HCT116 (cell line): ENCODE measurements at regions not wholly inside any gene's neighbourhood (a gene's known extent, or its start where the extent isn't known, plus 50 kb on each side); places are given as distances from the start of the nearest gene placed in this dataset.

Experiments
- ATAC-seq: fragments of 200-7000 bp; cut with Tn5 transposase; 2 replicates; pipeline ENCODE4 v1.9.1; 2020; ENCODE audit warnings: mild to moderate bottlenecking, moderate library complexity
- BruUV-seq: library from RNA; stranded (reverse); fragments of 400-500 nt; replicated peaks from 2 replicates; lab custom pipeline; 2021; lab: Mats Ljungman, UMichigan
- CTCF ChIA-PET: fragments of 300-600 bp; sonication (Branson Sonifier 250); formaldehyde crosslinking; loops from one replicate; lab custom pipeline; 2021; ENCODE audit warnings: antibody characterized with exemption; lab: Charles Lee
- POLR2A ChIA-PET: fragments of 300-600, 350-600 bp; sonication (Branson Sonifier 250); formaldehyde crosslinking; loops from one replicate; lab custom pipeline; 2021; ENCODE audit warnings: antibody characterized with exemption; lab: Charles Lee
- RAD21 ChIA-PET, 2 experiments: fragments of 300-600 bp; sonication (Branson Sonifier 250); formaldehyde crosslinking; loops; one replicate each; lab custom pipeline; 2023; ENCODE audit warnings: low total read pairs in 2 of 2; ENCODE audit not compliant: uncharacterized antibody in 2 of 2, unreplicated experiment in 2 of 2, low non-redundant PET in 1 of 2; lab: Charles Lee
- DNase-seq: peaks from one replicate; pipeline ENCODE4 v3.0.0-alpha.2; 2010; ENCODE audit warnings: low read depth, low spot score
- H2AFZ ChIP-seq: fragments of 200-600 bp; shearing (Covaris generic), sonication (generic); 2 replicates; pipeline ENCODE4 v1.6.1; 2017; ENCODE audit warnings: low read depth, mixed run types, mixed read lengths, antibody characterized with exemption, low read length; ENCODE audit not compliant: poor library complexity, severe bottlenecking
- H3K27ac ChIP-seq: 2 replicates; pipeline ENCODE4 v1.5.1; 2012; ENCODE audit warnings: low read depth, low read length
- H3K27me3 ChIP-seq: fragments of 200-600 bp; sonication (generic); 2 replicates; pipeline ENCODE4 v1.6.1; 2016; ENCODE audit warnings: mixed run types, low read length, mixed read lengths; ENCODE audit not compliant: insufficient read depth
- H3K36me3 ChIP-seq, 2 experiments: fragments of 200-500 bp in 1 of 2; fragments of 200-600 bp in 1 of 2; sonication (Bioruptor generic) in 1 of 2; sonication (generic) in 1 of 2; 2 replicates each; pipeline versions ENCODE4 v1.5.1 to v1.6.1; 2014 to 2016; ENCODE audit warnings: low read length in 2 of 2, inconsistent platforms in 1 of 2, mixed read lengths in 1 of 2, mixed run types in 1 of 2; ENCODE audit not compliant: insufficient read depth in 2 of 2, control insufficient read depth in 1 of 2
- H3K4me1 ChIP-seq, 2 experiments: fragments of 200-600 bp in 1 of 2; sonication (generic) in 1 of 2; 2 replicates each; pipeline versions ENCODE4 v1.5.1 to v1.6.1; 2012 to 2017; ENCODE audit warnings: low read length in 2 of 2, inconsistent platforms in 1 of 2, mild to moderate bottlenecking in 1 of 2, mixed read lengths in 1 of 2, mixed run types in 1 of 2, moderate library complexity in 1 of 2; ENCODE audit not compliant: insufficient read depth in 2 of 2, control insufficient read depth in 1 of 2
- H3K4me2 ChIP-seq: fragments of 200-600 bp; sonication (generic); 2 replicates; pipeline ENCODE4 v1.6.1; 2017; ENCODE audit warnings: mixed run types, low read length, mixed read lengths
- H3K4me3 ChIP-seq, 2 experiments: fragments of 200-600 bp in 1 of 2; sonication (generic) in 1 of 2; replicated peaks in 1 of 2; 2 replicates each; pipeline ENCODE4 v1.5.1; 2011 to 2016; ENCODE audit warnings: low read length in 2 of 2, control low read depth in 1 of 2, low read depth in 1 of 2, mild to moderate bottlenecking in 1 of 2, mixed read lengths in 1 of 2, mixed run types in 1 of 2
- H3K79me2 ChIP-seq: fragments of 200-600 bp; sonication (generic); 2 replicates; pipeline ENCODE4 v1.6.1; 2017; ENCODE audit warnings: mild to moderate bottlenecking, mixed run types, low read length, moderate library complexity, mixed read lengths; ENCODE audit not compliant: insufficient read depth
- H3K9ac ChIP-seq: fragments of 200-600 bp; sonication (generic); 2 replicates; pipeline ENCODE4 v1.6.1; 2016; ENCODE audit warnings: low read length, mixed read lengths
- H3K9me2 ChIP-seq: fragments of 200-600 bp; sonication (generic), shearing (Covaris generic); 2 replicates; pipeline ENCODE4 v1.6.1; 2017; ENCODE audit warnings: mixed run types, mild to moderate bottlenecking, moderate library complexity; ENCODE audit not compliant: insufficient read depth
- H3K9me3 ChIP-seq, 2 experiments: fragments of 200-500 bp in 1 of 2; fragments of 200-600 bp in 1 of 2; sonication (Bioruptor generic) in 1 of 2; sonication (generic) in 1 of 2; 2 replicates each; pipeline ENCODE4 v1.6.1; 2014 to 2017; ENCODE audit warnings: low read length in 2 of 2, mixed read lengths in 2 of 2, inconsistent platforms in 1 of 2, low read depth in 1 of 2, mild to moderate bottlenecking in 1 of 2, mixed run types in 1 of 2, moderate library complexity in 1 of 2; ENCODE audit not compliant: control insufficient read depth in 1 of 2, insufficient read depth in 1 of 2
- H4K20me1 ChIP-seq: fragments of 200-600 bp; sonication (generic), shearing (Covaris generic); 2 replicates; pipeline ENCODE4 v1.6.1; 2017; ENCODE audit warnings: mixed run types, mild to moderate bottlenecking, moderate library complexity; ENCODE audit not compliant: insufficient read depth
- EGR1 ChIP-seq: IDR thresholded peaks from 2 replicates; pipeline ENCODE4 v1.6.1; 2012; ENCODE audit warnings: low read depth
- EZH2 ChIP-seq: fragments of 200-600 bp; sonication (generic); IDR thresholded peaks from 2 replicates; pipeline ENCODE4 v1.6.1; 2017; ENCODE audit warnings: antibody characterized with exemption, mixed run types
- FOSL1 ChIP-seq: IDR thresholded peaks from 2 replicates; pipeline ENCODE4 v1.6.1; 2012; ENCODE audit warnings: low read depth
- JUND ChIP-seq: IDR thresholded peaks from 2 replicates; pipeline ENCODE4 v1.6.1; 2012
- RAD21 ChIP-seq: IDR thresholded peaks from 2 replicates; pipeline ENCODE4 v1.6.1; 2012; ENCODE audit warnings: low read depth, mild to moderate bottlenecking
- SIN3A ChIP-seq: IDR thresholded peaks from 2 replicates; pipeline ENCODE4 v1.6.1; 2012; ENCODE audit warnings: low read depth
- SP1 ChIP-seq: IDR thresholded peaks from 2 replicates; pipeline ENCODE4 v1.6.1; 2012; ENCODE audit warnings: low read depth
- TCF7L2 ChIP-seq: IDR thresholded peaks from 2 replicates; pipeline ENCODE4 v1.7.0; 2011; ENCODE audit warnings: borderline replicate concordance, inconsistent platforms; ENCODE audit not compliant: insufficient read depth, insufficient read length; ENCODE audit errors: extremely low read depth
- ZFX ChIP-seq: fragments of 450-650 bp; IDR thresholded peaks from 2 replicates; pipeline ENCODE4 v1.6.1; 2017
- intact Hi-C: fragments of 100-400 bp; cut with micrococcal nuclease; formaldehyde crosslinking; loops from 2 replicates; pipeline ENCODE4 v1.10.0; 2022

GRCh38 chr3:71964170-71964569 is 179.2 kb upstream of the PROK2 start:
- Histone ChIP-seq H4K20me1 (no peaks in the 10 kb centered on the region), H3K9me3 (no peaks in the 10 kb centered on the region), H3K27ac (no peak overlapping the region), H3K4me3 (no peak overlapping the region), H3K27me3 (peaks cover 87% of the 10 kb centered on the region), H3K4me2 (no peak overlapping the region), H3K4me1 (no peaks in the 10 kb centered on the region), H3K9me2 (no peaks in the 10 kb centered on the region), H3K36me3 (no peaks in the 10 kb centered on the region), H3K79me2 (no peaks in the 10 kb centered on the region), H2AFZ (no peak overlapping the region), H3K9ac (no peak overlapping the region)
- POLR2A ChIA-PET: no interaction called here
- TF ChIP-seq RAD21 (no peak), JUND (no peak)
- CTCF ChIA-PET: interaction anchor here (1.4 kb wide), 1 partner anchor 9 kb away, joined by 3 read pairs; no protein-coding TSS in a partner anchor
- RAD21 ChIA-PET: no interaction called here
- BruUV-seq: no TSS peak
- intact Hi-C loops: no loop called here
- no peak for DNase-seq
- ATAC-seq: no peak

GRCh38 chr3:71962561-71963240 is 177.8 kb upstream of the PROK2 start:
- Histone ChIP-seq H3K9me3 (no peaks in the 10 kb centered on the region), H3K27ac (no peak overlapping the region), H3K4me2 (no peak overlapping the region), H3K4me1 (no peaks in the 10 kb centered on the region), H3K27me3 (peaks cover 78% of the 10 kb centered on the region), H2AFZ (no peak overlapping the region), H3K79me2 (no peaks in the 10 kb centered on the region), H4K20me1 (no peaks in the 10 kb centered on the region), H3K4me3 (no peak overlapping the region), H3K9ac (no peak overlapping the region), H3K36me3 (no peaks in the 10 kb centered on the region), H3K9me2 (no peaks in the 10 kb centered on the region)
- DNase-seq (no peak), ATAC-seq (no peak)
- RAD21 ChIA-PET: no interaction called here
- CTCF ChIA-PET: interaction anchor here (1.4 kb wide), 1 partner anchor 7 kb away, joined by 3 read pairs; no protein-coding TSS in a partner anchor
- BruUV-seq: no TSS peak
- TF ChIP-seq FOSL1: no peak
- TF ChIP-seq SIN3A: no peak
- TF ChIP-seq TCF7L2: no peak
- no peak for TF ChIP-seq EGR1
- no peak for TF ChIP-seq SP1
- no peak for TF ChIP-seq EZH2
- TF ChIP-seq ZFX: no peak
- POLR2A ChIA-PET: no interaction called here
- intact Hi-C loops: no loop called here
